Psoas muscle (tissue), 7 donors: ENCODE measurements at regions not wholly inside any gene's neighbourhood (a gene's known extent, or its start where the extent isn't known, plus 50 kb on each side); places are given as distances from the start of the nearest gene placed in this dataset.

Experiments
- ATAC-seq, 4 donors: fragments of 200-7000 bp; cut with Tn5 transposase; one replicate each; pipeline ENCODE4 v1.9.1; 2020; ENCODE audit warnings: moderate library complexity in 3 of 4, mild to moderate bottlenecking in 2 of 4
- DNase-seq, 2 donors: peaks; one replicate each; pipeline ENCODE4 v3.0.0-alpha.2; 2020
- H3K27ac ChIP-seq: fragments of 200-600 bp; one replicate; pipeline ENCODE4 v1.8.0; 2022
- H3K27me3 ChIP-seq, 3 donors: fragments of 200-600 bp in 1 of 3; one replicate each; pipeline versions ENCODE4 v1.6.1 to v1.8.0; 2013 to 2022; ENCODE audit warnings: low read length in 2 of 3, mild to moderate bottlenecking in 2 of 3, moderate library complexity in 1 of 3; ENCODE audit not compliant: insufficient read depth in 3 of 3
- H3K36me3 ChIP-seq, 2 donors: fragments of 200-600 bp in 1 of 2; one replicate each; pipeline versions ENCODE4 v1.6.1 to v1.8.0; 2013 to 2022; ENCODE audit warnings: low read depth in 1 of 2, mild to moderate bottlenecking in 1 of 2, moderate library complexity in 1 of 2; ENCODE audit not compliant: insufficient read depth in 1 of 2
- H3K4me1 ChIP-seq: fragments of 200-600 bp; one replicate; pipeline ENCODE4 v1.8.0; 2022
- H3K4me3 ChIP-seq: fragments of 200-600 bp; one replicate; pipeline ENCODE4 v1.8.0; 2022; ENCODE audit warnings: mild to moderate bottlenecking
- H3K9me3 ChIP-seq: fragments of 200-600 bp; one replicate; pipeline ENCODE4 v1.8.0; 2022
- CTCF ChIP-seq: fragments of 200-600 bp; IDR thresholded peaks from one replicate; pipeline ENCODE4 v1.8.0; 2022; ENCODE audit warnings: antibody characterized with exemption
- WGBS, 3 donors: extraction: QIAGEN DNeasy Blood & Tissue Kit; methylation state at CpG; one replicate each; pipeline versions ENCODE4 v1.1.6 to v1.1.7; 2013; 5-methylcytosine and 5-hydroxymethylcytosine counted together
- intact Hi-C, 2 donors: fragments of 100-400 bp; cut with DNase I; formaldehyde crosslinking; loops; one replicate each; pipeline versions ENCODE4 v1.11.0 to v1.14.2; 2022
- donor health status: healthy with polysubstance abuse.
- donor health status: DM: no; HTN: no; CAD: no; lungs with moderate emphysema.
- donor health status: Bipolar disorder and iron deficiency.
- donor health status: healthy.
- donor health status: DM: yes; HTN: yes; CAD: no.
- donor health status: DM: no; HTN: no; CAD: no.
- donor health status: DM: yes; HTN: yes; CAD: no.

DNA sequence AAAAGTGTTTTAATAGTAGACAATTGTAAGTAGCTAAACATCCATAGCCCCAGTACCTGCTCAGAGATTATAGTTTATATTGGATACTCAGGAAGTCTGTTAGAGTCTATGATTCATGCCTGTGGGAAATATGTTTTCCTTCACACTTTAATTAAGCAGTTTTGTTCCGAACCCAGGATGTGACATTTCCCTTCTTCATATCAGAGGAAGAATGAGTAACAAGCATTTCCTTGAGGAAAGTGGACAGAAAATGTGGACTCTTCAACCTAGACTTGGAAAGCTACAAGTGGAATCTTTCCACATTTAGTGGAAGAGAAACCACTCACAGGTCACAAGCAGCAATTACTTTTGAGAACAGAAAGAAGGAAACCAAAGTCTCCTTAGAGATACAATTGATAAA, 419.4 kb downstream of the C4orf33 start:
- 31 to 62% (median 51%) methylated on average over 1 of the region's 1 CpG for WGBS, 3 donors
- ATAC-seq = no peak

DNA sequence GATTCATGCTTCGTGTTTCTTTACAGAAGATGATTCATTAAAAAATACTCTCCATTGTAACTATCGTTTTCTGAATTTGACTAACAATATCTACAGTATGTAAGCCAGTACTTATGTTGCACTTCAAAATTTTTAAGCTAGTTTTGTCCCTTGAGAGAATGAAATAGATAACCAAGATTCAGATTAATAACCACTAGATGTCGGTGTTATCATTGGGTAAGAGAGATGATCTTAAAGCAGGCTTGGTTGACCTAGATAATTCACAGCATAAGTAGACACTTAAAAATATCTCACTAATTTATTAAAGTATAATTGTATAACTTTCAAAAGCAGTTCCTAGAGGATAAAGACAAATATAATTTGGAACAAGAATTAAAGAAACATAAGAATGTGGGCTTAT, 430.9 kb downstream of the C4orf33 start:
- Histone ChIP-seq H3K4me3 (no peak overlapping the region), H3K36me3 (no peaks in the 10 kb centered on the region), H3K9me3 (no peaks in the 10 kb centered on the region), H3K27me3 (no peaks in the 10 kb centered on the region), H3K27ac (no peak overlapping the region), H3K4me1 (no peaks in the 10 kb centered on the region)
- no peak for ATAC-seq
- TF ChIP-seq CTCF = peak; percentile 39
- intact Hi-C loops = loop anchor here in 1 of 2 donors (5.0 kb wide), 1 partner anchor 115 kb away; no protein-coding TSS in a partner anchor
- 70 to 73% (median 71%) methylated on average over 3 of the region's 3 CpGs for WGBS, 3 donors
- no peak for DNase-seq

More for the DNA sequence above, 419.4 kb downstream of the C4orf33 start:
- Histone ChIP-seq H3K4me1 (no peaks in the 10 kb centered on the region), H3K4me3 (no peak overlapping the region), H3K27ac (no peak overlapping the region), H3K27me3 (no peaks in the 10 kb centered on the region), H3K9me3 (no peaks in the 10 kb centered on the region), H3K36me3 (no peaks in the 10 kb centered on the region)
- intact Hi-C loops = no loop called here
- TF ChIP-seq CTCF = no peak
- no peak for DNase-seq

DNA sequence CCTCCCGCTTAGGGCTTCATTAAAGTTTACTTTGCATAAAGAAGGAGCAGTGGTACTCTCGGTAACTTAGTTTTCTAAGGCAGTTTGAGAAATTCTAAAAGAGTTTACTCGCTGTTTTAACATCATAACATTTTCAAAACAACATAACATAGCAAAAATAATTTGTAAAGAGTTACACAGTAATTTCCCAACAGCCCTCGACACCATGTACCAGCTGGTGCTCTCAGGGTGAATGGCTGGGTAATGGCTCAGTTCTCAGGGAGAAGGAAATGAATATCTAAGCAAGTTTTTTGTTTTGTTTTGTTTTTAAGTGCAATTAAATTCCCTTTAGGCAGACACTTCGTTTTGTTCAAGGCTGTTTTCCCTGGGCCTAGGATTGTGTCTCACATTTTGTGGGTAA, 435.3 kb downstream of the C4orf33 start:
- no peaks in the 10 kb centered on the region for H3K36me3 ChIP-seq
- no peaks in the 10 kb centered on the region for H3K4me1 ChIP-seq
- whole genome bisulfite sequencing, 3 donors = 67 to 85% (median 68%) methylated on average over 5 of the region's 5 CpGs
- DNase-seq (no peak), ATAC-seq (no peak)
- intact Hi-C loops = no loop called here
- H3K27me3 ChIP-seq = no peaks in the 10 kb centered on the region
- no peak overlapping the region for H3K4me3 ChIP-seq
- no peaks in the 10 kb centered on the region for H3K9me3 ChIP-seq
- H3K27ac ChIP-seq = no peak overlapping the region
- no peak for TF ChIP-seq CTCF

- DNase-seq = no peak
- Histone ChIP-seq H3K4me1 (no peaks in the 10 kb centered on the region), H3K9me3 (no peaks in the 10 kb centered on the region), H3K4me3 (no peak overlapping the region), H3K27me3 (no peaks in the 10 kb centered on the region), H3K27ac (no peak overlapping the region), H3K36me3 (no peaks in the 10 kb centered on the region)
- no peak for ATAC-seq
- WGBS, 3 donors = 27 to 40% (median 36%) methylated on average over 1 of the region's 1 CpG
- intact Hi-C loops = no loop called here
- no peak for TF ChIP-seq CTCF
Measured at GRCh38 chr4:129532573-129532972, 436.6 kb downstream of the C4orf33 start.

DNA sequence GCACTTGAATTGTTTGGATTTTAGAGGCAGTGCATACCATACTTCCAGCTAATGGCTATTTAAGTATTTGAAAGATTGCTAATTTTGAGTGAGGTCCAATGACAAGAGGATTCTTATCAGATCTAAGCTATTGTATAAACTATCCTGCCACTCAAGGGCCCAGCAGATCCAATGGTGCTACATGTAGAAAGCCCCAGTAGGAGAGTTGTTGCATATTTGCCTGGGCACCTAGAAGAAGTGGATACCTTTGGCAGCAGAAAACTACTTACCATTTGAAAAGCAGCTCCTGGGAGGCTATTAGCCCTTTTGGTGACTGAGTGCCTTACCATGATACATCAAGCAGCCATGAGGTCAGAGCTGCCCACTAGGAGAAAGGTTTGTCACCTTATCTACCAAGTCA, 447.3 kb downstream of the C4orf33 start:
- H3K27me3 ChIP-seq = no peaks in the 10 kb centered on the region
- no peak for ATAC-seq
- no peak for DNase-seq
- H3K4me1 ChIP-seq = no peaks in the 10 kb centered on the region
- intact Hi-C loops = no loop called here
- H3K36me3 ChIP-seq = no peaks in the 10 kb centered on the region
- no peak for TF ChIP-seq CTCF
- no peaks in the 10 kb centered on the region for H3K9me3 ChIP-seq
- no peak overlapping the region for H3K27ac ChIP-seq
- no peak overlapping the region for H3K4me3 ChIP-seq
